SK-N-SH treated with all-trans-retinoic acid at 6 μM for 48 hours (cell line): ENCODE measurements at regions not wholly inside any gene's neighbourhood (a gene's known extent, or its start where the extent isn't known, plus 50 kb on each side); places are given as distances from the start of the nearest gene placed in this dataset.

Source experiments
- ARNTL ChIP-seq: fragments of 450-650 bp; formaldehyde crosslinking; IDR thresholded peaks from 2 replicates; pipeline ENCODE4 v1.5.0; 2020; ENCODE audit warnings: low read depth, mild to moderate bottlenecking, moderate library complexity, borderline replicate concordance
- OSR1 ChIP-seq: fragments of 250-450 bp; sonication (Bioruptor Pico); IDR thresholded peaks from 2 replicates; pipeline ENCODE4 v1.8.0; 2022; ENCODE audit warnings: moderate library complexity, mild to moderate bottlenecking, inconsistent platforms
- RARB ChIP-seq: fragments of 250-450 bp; sonication (Bioruptor Pico); IDR thresholded peaks from 2 replicates; pipeline ENCODE4 v1.8.0; 2021; ENCODE audit warnings: mild to moderate bottlenecking, moderate library complexity
- TF ChIP-seq, protein P1 (sequence below): fragments of 250-450 bp; sonication (Bioruptor Pico); IDR thresholded peaks from 2 replicates; pipeline ENCODE4 v1.5.1; 2021; ENCODE audit warnings: mild to moderate bottlenecking, moderate library complexity

DNA sequence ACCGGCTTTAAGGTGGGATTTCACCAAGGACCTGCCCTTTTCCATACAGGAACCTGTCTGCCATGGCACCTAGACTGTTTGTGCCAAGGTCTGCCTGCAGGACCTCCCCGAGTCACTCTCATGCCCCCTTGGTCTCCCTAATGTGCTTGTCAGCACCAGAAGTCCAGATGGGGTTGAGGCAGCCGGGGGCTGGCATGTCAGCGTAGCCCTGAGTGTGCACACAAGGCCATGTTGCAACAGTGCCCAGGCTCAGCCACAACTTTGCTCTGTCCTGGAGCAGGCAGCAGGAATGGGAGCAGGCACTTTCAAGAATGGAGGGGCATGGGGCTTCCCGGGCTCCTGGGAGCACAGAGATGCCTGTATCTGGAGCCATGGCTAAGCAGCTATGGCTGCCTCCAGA is 621.5 kb downstream of the CDH9 start:
- TF ChIP-seq RARB (CRISPR knock-in tag): no peak
- TF ChIP-seq OSR1: no peak
- no peak for TF ChIP-seq ARNTL (CRISPR knock-in tag)
- TF ChIP-seq, protein P1, sequence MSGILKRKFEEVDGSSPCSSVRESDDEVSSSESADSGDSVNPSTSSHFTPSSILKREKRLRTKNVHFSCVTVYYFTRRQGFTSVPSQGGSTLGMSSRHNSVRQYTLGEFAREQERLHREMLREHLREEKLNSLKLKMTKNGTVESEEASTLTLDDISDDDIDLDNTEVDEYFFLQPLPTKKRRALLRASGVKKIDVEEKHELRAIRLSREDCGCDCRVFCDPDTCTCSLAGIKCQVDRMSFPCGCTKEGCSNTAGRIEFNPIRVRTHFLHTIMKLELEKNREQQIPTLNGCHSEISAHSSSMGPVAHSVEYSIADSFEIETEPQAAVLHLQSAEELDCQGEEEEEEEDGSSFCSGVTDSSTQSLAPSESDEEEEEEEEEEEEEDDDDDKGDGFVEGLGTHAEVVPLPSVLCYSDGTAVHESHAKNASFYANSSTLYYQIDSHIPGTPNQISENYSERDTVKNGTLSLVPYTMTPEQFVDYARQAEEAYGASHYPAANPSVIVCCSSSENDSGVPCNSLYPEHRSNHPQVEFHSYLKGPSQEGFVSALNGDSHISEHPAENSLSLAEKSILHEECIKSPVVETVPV (CRISPR knock-in tag): no peak
